HFFc6 (cell line): ENCODE measurements at regions not wholly inside any gene's neighbourhood (a gene's known extent, or its start where the extent isn't known, plus 50 kb on each side); places are given as distances from the start of the nearest gene placed in this dataset.

Source experiments
- DNase-seq: peaks from one replicate; pipeline ENCODE4 v3.0.0-alpha.2; 2018
- H3K27ac Mint-ChIP-seq: 2 replicates; pipeline ENCODE4 v1.8.0; 2020; ENCODE audit warnings: mild to moderate bottlenecking, mixed read lengths
- H3K27me3 Mint-ChIP-seq: 2 replicates; pipeline ENCODE4 v1.8.0; 2021; ENCODE audit warnings: mild to moderate bottlenecking, moderate library complexity, mixed read lengths; ENCODE audit not compliant: insufficient read depth
- H3K36me3 Mint-ChIP-seq: 2 replicates; pipeline ENCODE4 v1.8.0; 2021; ENCODE audit warnings: low read depth, mixed read lengths
- H3K4me1 Mint-ChIP-seq: 2 replicates; pipeline ENCODE4 v1.8.0; 2020; ENCODE audit warnings: low read depth, mixed read lengths
- H3K4me3 Mint-ChIP-seq: 2 replicates; pipeline ENCODE4 v1.8.0; 2020; ENCODE audit warnings: mild to moderate bottlenecking, moderate library complexity, mixed read lengths
- H3K9me3 Mint-ChIP-seq: 2 replicates; pipeline ENCODE4 v1.8.0; 2020; ENCODE audit warnings: mild to moderate bottlenecking, mixed read lengths
- TF ChIP-seq, protein P1 (sequence below): fragments of 200-600 bp; sonication (generic); IDR thresholded peaks from 2 replicates; pipeline ENCODE4 v1.5.0; 2021; ENCODE audit warnings: antibody characterized with exemption, mild to moderate bottlenecking

DNA sequence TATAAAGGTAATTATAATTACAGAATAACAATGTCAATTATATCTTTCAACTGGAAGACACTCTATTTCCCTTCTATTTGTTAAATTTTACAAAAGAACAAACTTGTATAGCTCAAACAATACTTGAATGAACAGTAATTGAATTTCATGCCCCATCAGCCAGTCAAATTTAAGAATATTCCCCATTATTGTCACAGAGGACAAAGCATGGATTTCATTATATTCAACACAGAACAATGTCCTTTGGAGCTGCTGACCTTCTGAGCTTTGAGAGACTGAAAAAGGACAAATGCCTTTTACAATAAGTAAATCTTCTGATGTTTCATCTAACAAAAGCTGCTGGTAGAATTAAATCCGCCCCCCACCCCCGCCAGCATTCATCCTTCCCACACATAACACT is 187.5 kb upstream of the MC4R start:
- Mint-ChIP-seq H3K4me3 (no peak overlapping the region), H3K27ac (no peak overlapping the region), H3K27me3 (peaks cover 2% of the 10 kb centered on the region; the same call in 1 of the 2 replicates), H3K4me1 (no peaks in the 10 kb centered on the region), H3K9me3 (no peaks in the 10 kb centered on the region), H3K36me3 (no peaks in the 10 kb centered on the region)
- TF ChIP-seq, protein P1, sequence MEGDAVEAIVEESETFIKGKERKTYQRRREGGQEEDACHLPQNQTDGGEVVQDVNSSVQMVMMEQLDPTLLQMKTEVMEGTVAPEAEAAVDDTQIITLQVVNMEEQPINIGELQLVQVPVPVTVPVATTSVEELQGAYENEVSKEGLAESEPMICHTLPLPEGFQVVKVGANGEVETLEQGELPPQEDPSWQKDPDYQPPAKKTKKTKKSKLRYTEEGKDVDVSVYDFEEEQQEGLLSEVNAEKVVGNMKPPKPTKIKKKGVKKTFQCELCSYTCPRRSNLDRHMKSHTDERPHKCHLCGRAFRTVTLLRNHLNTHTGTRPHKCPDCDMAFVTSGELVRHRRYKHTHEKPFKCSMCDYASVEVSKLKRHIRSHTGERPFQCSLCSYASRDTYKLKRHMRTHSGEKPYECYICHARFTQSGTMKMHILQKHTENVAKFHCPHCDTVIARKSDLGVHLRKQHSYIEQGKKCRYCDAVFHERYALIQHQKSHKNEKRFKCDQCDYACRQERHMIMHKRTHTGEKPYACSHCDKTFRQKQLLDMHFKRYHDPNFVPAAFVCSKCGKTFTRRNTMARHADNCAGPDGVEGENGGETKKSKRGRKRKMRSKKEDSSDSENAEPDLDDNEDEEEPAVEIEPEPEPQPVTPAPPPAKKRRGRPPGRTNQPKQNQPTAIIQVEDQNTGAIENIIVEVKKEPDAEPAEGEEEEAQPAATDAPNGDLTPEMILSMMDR, result no peak
- DNase-seq, result no peak

DNA sequence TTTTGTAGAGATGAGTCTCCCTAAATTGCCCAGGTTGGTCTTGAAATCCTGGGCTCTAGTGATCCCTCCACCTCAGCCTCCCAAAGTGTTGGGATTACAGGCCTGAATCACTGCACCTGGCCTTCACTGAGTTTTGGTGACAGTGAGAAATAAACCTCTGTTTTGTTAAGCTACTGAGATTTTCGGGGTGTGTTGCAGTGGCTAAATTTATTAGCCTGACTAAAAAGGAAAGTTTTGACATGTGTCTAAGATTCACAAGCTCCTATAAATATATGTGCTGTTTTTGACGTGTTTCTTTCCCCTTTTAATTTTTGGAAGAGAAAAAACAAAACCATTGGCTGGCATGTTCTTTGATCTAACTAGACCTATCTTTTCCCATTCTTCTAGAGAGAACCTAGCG is 190.5 kb upstream of the MC4R start:
- Mint-ChIP-seq H3K36me3 (no peaks in the 10 kb centered on the region), H3K4me3 (no peak overlapping the region), H3K4me1 (no peaks in the 10 kb centered on the region), H3K27ac (no peak overlapping the region), H3K27me3 (peaks cover 2% of the 10 kb centered on the region; the same call in 1 of the 2 replicates), H3K9me3 (no peaks in the 10 kb centered on the region)
- DNase-seq, result no peak
- TF ChIP-seq, protein P1, result no peak

DNA sequence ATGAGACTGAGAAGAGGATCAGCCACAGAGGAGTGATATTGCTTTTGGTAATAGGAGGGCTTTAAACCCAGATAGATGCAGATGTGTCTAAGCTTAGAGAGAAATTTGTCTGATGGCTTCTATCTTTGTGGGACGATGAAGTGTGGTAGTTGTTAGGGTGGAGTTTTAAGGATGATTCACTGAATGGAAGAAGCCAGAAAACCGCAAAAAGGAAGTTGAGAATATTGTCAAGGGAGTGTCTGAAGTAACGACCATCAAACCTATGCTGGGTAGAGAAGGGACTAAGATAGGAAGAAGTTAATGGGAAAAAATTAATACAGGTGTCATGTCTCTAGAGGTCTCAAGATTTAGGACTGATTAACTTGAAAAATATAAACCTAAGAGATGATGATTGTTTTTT is 195.6 kb upstream of the MC4R start:
- H3K27me3 Mint-ChIP-seq, result no peaks in the 10 kb centered on the region
- no peaks in the 10 kb centered on the region for H3K4me1 Mint-ChIP-seq
- no peak overlapping the region for H3K27ac Mint-ChIP-seq
- TF ChIP-seq, protein P1, result no peak
- no peaks in the 10 kb centered on the region for H3K36me3 Mint-ChIP-seq
- DNase-seq, result no peak
- no peaks in the 10 kb centered on the region for H3K9me3 Mint-ChIP-seq
- H3K4me3 Mint-ChIP-seq, result no peak overlapping the region

DNA sequence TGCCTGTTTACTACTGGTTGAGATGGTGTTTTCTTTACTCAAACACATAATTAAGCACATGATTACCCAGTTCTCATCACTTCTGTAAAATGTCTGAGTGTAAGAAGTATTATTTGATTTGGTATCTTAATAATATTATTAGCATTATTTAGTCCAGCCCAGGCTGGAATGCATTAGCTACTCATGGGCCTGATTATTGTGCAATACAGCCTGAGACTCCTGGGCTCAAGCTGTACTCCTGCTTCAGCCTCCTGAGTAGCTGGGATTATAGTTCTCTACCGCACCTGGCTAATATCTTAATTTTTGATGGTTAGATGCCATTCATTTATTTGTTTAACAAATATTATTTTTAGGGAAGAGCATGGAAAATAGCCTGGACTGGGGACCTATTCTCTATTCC is 197.6 kb upstream of the MC4R start:
- H3K27ac Mint-ChIP-seq, result no peak overlapping the region
- H3K27me3 Mint-ChIP-seq, result peaks cover 3% of the 10 kb centered on the region; the same call in 1 of the 2 replicates
- H3K4me1 Mint-ChIP-seq, result no peaks in the 10 kb centered on the region
- no peak for DNase-seq
- H3K9me3 Mint-ChIP-seq, result no peaks in the 10 kb centered on the region
- TF ChIP-seq, protein P1, result no peak
- no peak overlapping the region for H3K4me3 Mint-ChIP-seq
- no peaks in the 10 kb centered on the region for H3K36me3 Mint-ChIP-seq

DNA sequence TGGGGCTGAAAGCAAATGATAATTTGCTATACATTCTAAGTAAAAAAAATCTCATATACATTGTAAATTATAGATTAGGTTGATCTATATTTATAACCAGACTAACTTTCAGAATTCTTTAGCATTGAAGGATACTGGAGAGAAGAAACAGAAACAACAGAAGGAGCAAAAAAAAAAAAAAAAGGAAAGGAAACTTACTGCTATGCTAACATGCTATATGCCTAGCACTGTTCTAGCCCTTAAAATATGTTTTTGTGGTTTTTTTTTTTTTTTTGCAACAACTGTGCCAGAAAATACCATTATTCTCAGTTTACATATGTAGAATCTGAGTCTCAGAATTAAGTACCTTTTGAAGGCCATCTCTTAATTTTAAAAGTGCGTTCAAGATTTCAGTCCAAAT is 204.9 kb upstream of the MC4R start:
- H3K4me3 Mint-ChIP-seq, result no peak overlapping the region
- no peak overlapping the region for H3K27ac Mint-ChIP-seq
- peaks cover 9% of the 10 kb centered on the region; the same call in 1 of the 2 replicates for H3K9me3 Mint-ChIP-seq

More for the DNA sequence above, 204.9 kb upstream of the MC4R start:
- no peaks in the 10 kb centered on the region for H3K4me1 Mint-ChIP-seq
- TF ChIP-seq, protein P1, result no peak
- H3K36me3 Mint-ChIP-seq, result no peaks in the 10 kb centered on the region
- DNase-seq, result no peak
- H3K27me3 Mint-ChIP-seq, result peaks cover 3% of the 10 kb centered on the region; the same call in 1 of the 2 replicates
